HUES64 (cell line): ENCODE measurements at regions not wholly inside any gene's neighbourhood (a gene's known extent, or its start where the extent isn't known, plus 50 kb on each side); places are given as distances from the start of the nearest gene placed in this dataset.

Experiments
- H3K27ac ChIP-seq: 2 replicates; pipeline ENCODE4 v1.7.0; 2013; ENCODE audit warnings: low read depth, low read length, inconsistent platforms
- H3K27me3 ChIP-seq: 2 replicates; pipeline ENCODE4 v1.6.1; 2013; ENCODE audit warnings: mild to moderate bottlenecking, low read length; ENCODE audit not compliant: insufficient read depth
- H3K36me3 ChIP-seq: 2 replicates; pipeline ENCODE4 v1.6.1; 2013; ENCODE audit warnings: mild to moderate bottlenecking, low read length; ENCODE audit not compliant: insufficient read depth
- H3K4me1 ChIP-seq: 2 replicates; pipeline ENCODE4 v1.6.1; 2013; ENCODE audit warnings: mild to moderate bottlenecking, low read length, moderate library complexity; ENCODE audit not compliant: insufficient read depth
- H3K4me3 ChIP-seq: 2 replicates; pipeline ENCODE4 v1.5.1; 2013; ENCODE audit warnings: mild to moderate bottlenecking, low read length, moderate library complexity
- H3K9ac ChIP-seq: 2 replicates; pipeline ENCODE4 v1.6.1; 2013; ENCODE audit warnings: mild to moderate bottlenecking, low read depth, low read length
- H3K9me3 ChIP-seq: 2 replicates; pipeline ENCODE4 v1.6.1; 2013; ENCODE audit warnings: low read depth, low read length; ENCODE audit not compliant: insufficient read depth
- WGBS: fragments of 150-250, 120-280 bp; methylation state at CpG from one replicate; pipeline ENCODE4 v1.1.7; 2013; ENCODE audit warnings: missing lambda C conversion rate; 5-methylcytosine and 5-hydroxymethylcytosine counted together

GRCh38 chr4:74667944-74668343 is 126.4 kb downstream of the BTC start:
- H3K4me1 ChIP-seq, result peaks cover 35% of the 10 kb centered on the region
- H3K36me3 ChIP-seq, result no peaks in the 10 kb centered on the region
- H3K4me3 ChIP-seq, result no peak overlapping the region
- H3K27me3 ChIP-seq, result no peaks in the 10 kb centered on the region
- H3K9ac ChIP-seq, result no peak overlapping the region
- no peak overlapping the region; the same call in 1 of the 2 replicates for H3K27ac ChIP-seq
- H3K9me3 ChIP-seq, result no peaks in the 10 kb centered on the region

- Histone ChIP-seq H3K9ac (no peak overlapping the region), H3K4me3 (no peak overlapping the region), H3K4me1 (peaks cover 18% of the 10 kb centered on the region), H3K27me3 (no peaks in the 10 kb centered on the region), H3K27ac (no peak overlapping the region), H3K9me3 (no peaks in the 10 kb centered on the region), H3K36me3 (no peaks in the 10 kb centered on the region)
- 95% methylated on average over 3 of the region's 3 CpGs for WGBS
Observed at GRCh38 chr4:74669702-74670101, 124.6 kb downstream of the BTC start.

- Histone ChIP-seq H3K9me3 (no peaks in the 10 kb centered on the region), H3K4me1 (peaks cover 18% of the 10 kb centered on the region), H3K27ac (no peak overlapping the region), H3K27me3 (no peaks in the 10 kb centered on the region), H3K9ac (no peak overlapping the region), H3K36me3 (no peaks in the 10 kb centered on the region), H3K4me3 (no peak overlapping the region)
- 100% methylated on average over 1 of the region's 1 CpG for WGBS
Observed at GRCh38 chr4:74670583-74670982, 123.7 kb downstream of the BTC start.

GRCh38 chr4:74671080-74671698 is 123.1 kb downstream of the BTC start:
- no peak overlapping the region for H3K9ac ChIP-seq
- 0% methylated on average over 2 of the region's 2 CpGs for WGBS

GRCh38 chr4:74674750-74675149 is 119.6 kb downstream of the BTC start:
- 63% methylated on average over 1 of the region's 1 CpG for WGBS
- H3K27me3 ChIP-seq, result no peaks in the 10 kb centered on the region
- H3K9me3 ChIP-seq, result no peaks in the 10 kb centered on the region
- H3K27ac ChIP-seq, result no peak overlapping the region
- H3K4me1 ChIP-seq, result no peaks in the 10 kb centered on the region
- no peak overlapping the region for H3K4me3 ChIP-seq
- H3K9ac ChIP-seq, result no peak overlapping the region
- no peaks in the 10 kb centered on the region for H3K36me3 ChIP-seq

More at GRCh38 chr4:74671080-74671698, 123.1 kb downstream of the BTC start:
- Histone ChIP-seq H3K4me1 (peaks cover 18% of the 10 kb centered on the region), H3K27me3 (no peaks in the 10 kb centered on the region), H3K27ac (no peak overlapping the region), H3K36me3 (no peaks in the 10 kb centered on the region), H3K9me3 (no peaks in the 10 kb centered on the region), H3K4me3 (no peak overlapping the region)

GRCh38 chr4:74675673-74676279 is 118.5 kb downstream of the BTC start:
- H3K4me1 ChIP-seq, result no peaks in the 10 kb centered on the region
- H3K9me3 ChIP-seq, result no peaks in the 10 kb centered on the region
- WGBS, result 47% methylated on average over 3 of the region's 5 CpGs
- H3K27me3 ChIP-seq, result no peaks in the 10 kb centered on the region
- H3K36me3 ChIP-seq, result no peaks in the 10 kb centered on the region
- no peak overlapping the region for H3K9ac ChIP-seq
- no peak overlapping the region for H3K4me3 ChIP-seq
- no peak overlapping the region for H3K27ac ChIP-seq

- H3K9ac ChIP-seq, result no peak overlapping the region
- H3K27ac ChIP-seq, result no peak overlapping the region
- WGBS, result 75% methylated on average over 2 of the region's 2 CpGs
- H3K27me3 ChIP-seq, result no peaks in the 10 kb centered on the region
- no peaks in the 10 kb centered on the region for H3K36me3 ChIP-seq
- no peaks in the 10 kb centered on the region for H3K4me1 ChIP-seq
- no peaks in the 10 kb centered on the region for H3K9me3 ChIP-seq
- H3K4me3 ChIP-seq, result no peak overlapping the region
Observed at GRCh38 chr4:74682567-74683359, 111.6 kb downstream of the BTC start.

- H3K9ac ChIP-seq, result no peak overlapping the region
- WGBS, result 59% methylated on average over 4 of the region's 4 CpGs
- no peak overlapping the region for H3K4me3 ChIP-seq
- 0 out of 2 replicates have a peak, but pooled peaks cover 13% of the 10 kb centered on the region for H3K4me1 ChIP-seq
- no peaks in the 10 kb centered on the region for H3K27me3 ChIP-seq
- H3K36me3 ChIP-seq, result no peaks in the 10 kb centered on the region
- no peak overlapping the region for H3K27ac ChIP-seq
- H3K9me3 ChIP-seq, result no peaks in the 10 kb centered on the region
Observed at GRCh38 chr4:74692972-74693371, 101.4 kb downstream of the BTC start.
